Mucosa of descending colon (tissue), 3 donors: ENCODE measurements at regions not wholly inside any gene's neighbourhood (a gene's known extent, or its start where the extent isn't known, plus 50 kb on each side); places are given as distances from the start of the nearest gene placed in this dataset.
A peak's percentile ranks its signal among the peaks of the same experiment; 100 is the strongest.
"Not testable (repeated sequence)": the region's sequence is repeated elsewhere in the genome, so short reads cannot be mapped to it uniquely, and the experiment has no call there.

Source experiments
- ATAC-seq: fragments of 200-7000 bp; cut with Tn5 transposase; one replicate; pipeline ENCODE4 v1.9.1; 2020; ENCODE audit warnings: mild to moderate bottlenecking, moderate library complexity
- DNase-seq, 3 donors: peaks; one replicate each; pipeline ENCODE4 v3.0.0-alpha.2; 2020
- H3K36me3 ChIP-seq: fragments of 200-600 bp; one replicate; pipeline ENCODE4 v1.8.0; 2021; ENCODE audit warnings: low read depth, mild to moderate bottlenecking
- H3K4me1 ChIP-seq: fragments of 200-600 bp; one replicate; pipeline ENCODE4 v1.8.0; 2021; ENCODE audit warnings: low read depth, mild to moderate bottlenecking
- H3K4me3 ChIP-seq: fragments of 200-600 bp; one replicate; pipeline ENCODE4 v1.8.0; 2021; ENCODE audit warnings: mild to moderate bottlenecking
- H3K9me3 ChIP-seq: fragments of 200-600 bp; one replicate; pipeline ENCODE4 v1.8.0; 2021; ENCODE audit warnings: mild to moderate bottlenecking
- intact Hi-C, 2 donors: fragments of 100-400 bp; cut with DNase I in 1 of 2; cut with micrococcal nuclease in 1 of 2; formaldehyde crosslinking; loops; one replicate each; pipeline versions ENCODE4 v1.11.0 to v1.11.1; 2022; cut with DNase I, micrococcal nuclease
- TF ChIP-seq, protein P1 (sequence below): fragments of 200-600 bp; IDR thresholded peaks from one replicate; pipeline ENCODE4 v1.8.0; 2022; ENCODE audit warnings: antibody characterized with exemption, mild to moderate bottlenecking
- donor health status: DM: no; HTN: no; CAD: no; lungs with moderate emphysema.
- donor health status: DM: no; HTN: no; CAD: no.
- donor health status: DM: no; HTN: yes; CAD: no.

DNA sequence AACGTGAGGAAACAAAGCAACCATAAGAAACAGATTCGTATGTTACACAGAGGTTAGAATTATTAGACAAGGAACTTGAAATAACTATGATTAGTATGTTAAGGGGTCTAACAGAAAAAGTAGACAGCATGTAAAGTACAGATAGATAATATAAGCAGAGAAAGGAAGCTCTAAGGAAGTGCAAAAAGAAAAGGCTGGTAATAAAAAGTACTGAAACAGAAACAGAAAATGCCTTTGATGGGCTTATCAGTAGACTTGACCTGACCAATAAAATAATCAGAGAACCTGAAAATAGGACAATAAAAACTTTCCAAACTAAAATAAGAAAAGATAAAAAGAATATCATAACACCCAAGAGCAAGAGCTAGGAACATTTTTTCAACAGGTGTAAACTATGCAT lies 225.8 kb downstream of the RND3 start:
- DNase-seq = no peak
- Histone ChIP-seq H3K4me3 (no peak overlapping the region), H3K36me3 (no peaks in the 10 kb centered on the region), H3K4me1 (no peaks in the 10 kb centered on the region), H3K9me3 (no peaks in the 10 kb centered on the region)
- intact Hi-C loops = no loop called here
- TF ChIP-seq, protein P1, sequence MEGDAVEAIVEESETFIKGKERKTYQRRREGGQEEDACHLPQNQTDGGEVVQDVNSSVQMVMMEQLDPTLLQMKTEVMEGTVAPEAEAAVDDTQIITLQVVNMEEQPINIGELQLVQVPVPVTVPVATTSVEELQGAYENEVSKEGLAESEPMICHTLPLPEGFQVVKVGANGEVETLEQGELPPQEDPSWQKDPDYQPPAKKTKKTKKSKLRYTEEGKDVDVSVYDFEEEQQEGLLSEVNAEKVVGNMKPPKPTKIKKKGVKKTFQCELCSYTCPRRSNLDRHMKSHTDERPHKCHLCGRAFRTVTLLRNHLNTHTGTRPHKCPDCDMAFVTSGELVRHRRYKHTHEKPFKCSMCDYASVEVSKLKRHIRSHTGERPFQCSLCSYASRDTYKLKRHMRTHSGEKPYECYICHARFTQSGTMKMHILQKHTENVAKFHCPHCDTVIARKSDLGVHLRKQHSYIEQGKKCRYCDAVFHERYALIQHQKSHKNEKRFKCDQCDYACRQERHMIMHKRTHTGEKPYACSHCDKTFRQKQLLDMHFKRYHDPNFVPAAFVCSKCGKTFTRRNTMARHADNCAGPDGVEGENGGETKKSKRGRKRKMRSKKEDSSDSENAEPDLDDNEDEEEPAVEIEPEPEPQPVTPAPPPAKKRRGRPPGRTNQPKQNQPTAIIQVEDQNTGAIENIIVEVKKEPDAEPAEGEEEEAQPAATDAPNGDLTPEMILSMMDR = no peak
- ATAC-seq = peak; percentile 73

- Histone ChIP-seq H3K36me3 (no peaks in the 10 kb centered on the region), H3K4me3 (no peak overlapping the region), H3K4me1 (no peaks in the 10 kb centered on the region), H3K9me3 (no peaks in the 10 kb centered on the region)
- intact Hi-C loops = no loop called here
- ATAC-seq (no peak), DNase-seq (no peak)
- TF ChIP-seq, protein P1 = no peak
Observed at GRCh38 chr2:150260636-150261035, 226.8 kb downstream of the RND3 start.

GRCh38 chr2:150259746-150260145 lies 227.7 kb downstream of the RND3 start:
- ATAC-seq (no peak), DNase-seq (no peak)
- intact Hi-C loops = no loop called here
- no peaks in the 10 kb centered on the region for H3K4me1 ChIP-seq
- TF ChIP-seq, protein P1 = no peak
- H3K4me3 ChIP-seq = no peak overlapping the region
- H3K9me3 ChIP-seq = no peaks in the 10 kb centered on the region
- H3K36me3 ChIP-seq = no peaks in the 10 kb centered on the region

DNA sequence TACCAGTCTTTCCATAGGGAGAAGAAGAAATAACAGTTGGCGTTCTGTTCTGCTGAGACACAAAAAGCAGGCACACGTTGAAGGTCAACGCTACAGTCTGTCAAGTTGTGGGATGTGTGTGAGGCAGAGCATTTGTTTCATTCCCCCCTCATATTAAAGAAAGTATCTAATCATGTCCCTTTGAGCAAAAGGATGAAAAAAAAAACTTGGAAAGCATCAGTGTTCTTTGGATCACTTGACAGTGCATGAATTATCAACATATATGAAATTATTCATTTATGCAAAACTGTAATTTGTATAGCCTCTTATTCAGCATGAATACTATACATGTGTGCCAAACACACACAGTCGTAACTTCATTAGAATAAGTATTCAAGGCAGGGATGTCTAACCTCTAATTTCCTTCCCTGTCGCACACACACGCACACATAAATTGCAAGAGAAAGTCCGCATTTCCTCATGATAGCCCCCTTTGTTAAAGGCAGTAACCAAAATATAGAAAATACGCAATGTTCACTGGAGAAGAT lies 228.6 kb downstream of the RND3 start:
- H3K36me3 ChIP-seq = no peaks in the 10 kb centered on the region
- TF ChIP-seq, protein P1 = no peak
- ATAC-seq = no peak
- H3K4me1 ChIP-seq = no peaks in the 10 kb centered on the region
- H3K4me3 ChIP-seq = no peak overlapping the region
- no peaks in the 10 kb centered on the region for H3K9me3 ChIP-seq
- no peak for DNase-seq
- intact Hi-C loops = no loop called here

- H3K4me3 ChIP-seq = no peak overlapping the region
- H3K4me1 ChIP-seq = no peaks in the 10 kb centered on the region
- ATAC-seq (no peak), DNase-seq (no peak)
- H3K9me3 ChIP-seq = no peaks in the 10 kb centered on the region
- H3K36me3 ChIP-seq = no peaks in the 10 kb centered on the region
- TF ChIP-seq, protein P1 = no peak
- intact Hi-C loops = no loop called here
Observed at GRCh38 chr2:150256736-150257135, 230.7 kb downstream of the RND3 start.

DNA sequence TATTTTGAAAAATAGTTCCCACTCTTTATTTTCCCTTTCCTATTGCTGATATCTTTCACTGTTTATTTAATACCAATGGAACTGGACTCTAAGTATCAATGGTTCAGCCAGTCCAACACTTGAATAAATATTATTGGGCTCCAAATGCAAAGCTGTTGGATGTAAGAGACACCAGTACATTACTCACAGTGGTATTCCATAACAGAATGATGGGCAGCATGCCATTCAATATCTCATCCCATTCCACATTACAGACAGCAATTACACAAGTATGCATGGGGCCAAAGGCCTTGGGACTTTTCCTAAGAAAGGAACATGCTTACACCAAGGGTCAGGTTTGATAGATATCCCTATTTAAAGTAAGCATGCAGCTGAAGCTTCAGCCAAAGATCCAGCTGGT lies 231.9 kb downstream of the RND3 start:
- intact Hi-C loops = no loop called here
- Histone ChIP-seq H3K9me3 (no peaks in the 10 kb centered on the region), H3K36me3 (no peaks in the 10 kb centered on the region), H3K4me1 (no peaks in the 10 kb centered on the region), H3K4me3 (no peak overlapping the region)
- TF ChIP-seq, protein P1 = no peak
- ATAC-seq (no peak), DNase-seq (no peak)

GRCh38 chr2:150249735-150250134 lies 237.7 kb downstream of the RND3 start:
- intact Hi-C loops, ATAC-seq, DNase-seq, H3K36me3 ChIP-seq, H3K9me3 ChIP-seq, H3K4me3 ChIP-seq, H3K4me1 ChIP-seq: not testable (repeated sequence)
